Glomerular visceral epithelial cell (primary cell): ENCODE measurements at regions not wholly inside any gene's neighbourhood (a gene's known extent, or its start where the extent isn't known, plus 50 kb on each side); places are given as distances from the start of the nearest gene placed in this dataset.
"Not testable (repeated sequence)": the region's sequence is repeated elsewhere in the genome, so short reads cannot be mapped to it uniquely, and the experiment has no call there.

ENCODE experiments used
- DNase-seq: peaks from one replicate; pipeline ENCODE4 v3.0.0-alpha.2; 2016; ENCODE audit errors: extremely low spot score

DNA sequence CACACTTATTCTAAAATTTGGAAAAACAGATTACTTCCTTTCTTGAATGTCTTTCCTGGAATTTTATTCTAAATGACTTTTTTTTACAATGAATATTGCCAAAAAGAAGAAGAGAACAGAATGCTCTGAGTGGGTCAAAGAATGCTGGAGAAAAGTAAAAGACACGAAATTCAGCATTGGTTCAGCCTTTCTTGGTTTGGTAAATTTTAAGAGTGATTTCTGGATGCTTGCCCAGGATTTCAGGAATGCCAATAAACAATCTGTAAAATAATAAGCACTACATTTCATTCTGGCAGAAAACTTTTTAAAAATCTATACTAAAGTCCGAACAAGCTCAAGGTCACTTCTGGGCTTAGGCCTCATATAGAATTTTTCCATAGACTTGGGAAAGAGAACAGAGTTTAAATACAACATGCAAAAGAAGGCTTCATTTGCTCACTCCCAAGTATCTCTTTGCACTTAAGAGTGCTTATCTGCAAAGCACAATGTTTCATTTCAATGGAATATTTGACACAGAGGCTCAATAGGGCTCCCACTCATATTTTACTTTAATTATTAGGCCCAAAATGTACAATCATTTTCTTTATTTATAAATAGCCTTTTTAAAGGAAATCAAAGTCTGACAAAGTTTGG is 359.5 kb upstream of the ANKRD30A start:
- DNase-seq: no peak

DNA sequence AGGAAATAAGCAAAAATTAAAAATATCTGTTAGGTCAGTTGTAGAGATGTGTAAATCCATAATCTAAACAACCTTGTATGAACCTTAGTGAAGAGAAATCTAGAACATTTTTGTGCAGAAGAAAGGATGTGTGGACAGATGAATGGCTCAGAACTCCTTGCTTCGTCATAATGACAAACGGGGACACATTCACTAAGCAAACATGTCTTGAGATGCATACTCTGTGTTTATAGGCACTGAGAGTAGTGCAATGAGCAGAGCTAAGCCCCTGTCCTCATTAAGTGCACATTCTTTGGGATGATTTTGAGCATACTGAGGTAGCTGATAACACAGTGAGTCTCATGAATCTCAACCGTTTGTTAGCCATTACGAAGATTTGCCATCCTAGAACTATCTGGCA is 360.6 kb upstream of the ANKRD30A start:
- DNase-seq: no peak

DNA sequence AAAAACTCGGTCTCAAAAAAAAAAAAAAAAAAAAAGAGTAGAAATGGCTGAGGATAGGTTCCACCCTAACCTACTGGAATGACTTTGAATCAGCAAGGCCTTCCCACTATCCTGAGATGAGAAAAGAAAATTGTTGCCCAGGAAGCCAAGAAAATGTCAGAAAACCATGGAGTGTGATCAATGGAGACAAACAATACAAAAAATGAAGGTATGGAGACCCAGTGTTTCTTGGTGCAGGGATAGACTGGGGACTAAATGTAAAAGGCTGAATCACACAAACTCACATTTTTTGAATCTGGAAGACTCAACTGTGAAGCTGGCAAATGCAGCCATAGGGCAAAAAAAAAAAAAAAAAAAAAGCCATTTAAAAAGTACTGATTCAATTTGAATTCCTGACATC is 364.3 kb upstream of the ANKRD30A start:
- no peak for DNase-seq

DNA sequence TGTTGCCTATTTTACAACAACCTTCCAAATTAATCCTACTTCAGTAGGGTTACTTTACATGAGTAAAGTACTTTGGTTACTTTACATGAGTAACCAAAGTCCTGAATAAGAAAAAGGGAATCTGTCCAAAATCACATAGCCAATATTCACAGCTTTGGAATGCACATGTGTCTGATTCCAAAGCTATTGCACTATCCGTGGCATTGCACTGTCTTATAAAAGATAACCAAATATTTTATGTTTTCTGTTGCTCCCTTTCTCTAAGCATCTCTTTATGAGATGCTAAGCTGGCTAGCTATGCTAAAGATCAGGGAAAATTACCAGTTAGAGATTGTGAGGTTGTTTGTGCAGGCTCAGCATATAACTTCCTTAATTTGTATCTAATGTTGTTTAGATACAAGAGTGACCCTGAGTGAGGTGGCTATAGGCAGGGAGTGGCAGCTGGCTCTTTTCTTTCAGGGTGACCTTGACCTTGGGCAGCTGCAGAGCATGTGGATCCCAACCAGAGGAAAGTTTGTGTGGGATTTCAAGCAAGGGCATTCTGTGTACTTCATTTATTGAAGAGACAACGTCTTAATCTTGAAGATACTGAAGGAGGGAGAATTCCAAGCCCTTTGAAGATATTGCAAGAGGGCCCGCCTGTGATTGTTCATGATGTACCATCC is 366.1 kb upstream of the ANKRD30A start:
- no peak for DNase-seq

DNA sequence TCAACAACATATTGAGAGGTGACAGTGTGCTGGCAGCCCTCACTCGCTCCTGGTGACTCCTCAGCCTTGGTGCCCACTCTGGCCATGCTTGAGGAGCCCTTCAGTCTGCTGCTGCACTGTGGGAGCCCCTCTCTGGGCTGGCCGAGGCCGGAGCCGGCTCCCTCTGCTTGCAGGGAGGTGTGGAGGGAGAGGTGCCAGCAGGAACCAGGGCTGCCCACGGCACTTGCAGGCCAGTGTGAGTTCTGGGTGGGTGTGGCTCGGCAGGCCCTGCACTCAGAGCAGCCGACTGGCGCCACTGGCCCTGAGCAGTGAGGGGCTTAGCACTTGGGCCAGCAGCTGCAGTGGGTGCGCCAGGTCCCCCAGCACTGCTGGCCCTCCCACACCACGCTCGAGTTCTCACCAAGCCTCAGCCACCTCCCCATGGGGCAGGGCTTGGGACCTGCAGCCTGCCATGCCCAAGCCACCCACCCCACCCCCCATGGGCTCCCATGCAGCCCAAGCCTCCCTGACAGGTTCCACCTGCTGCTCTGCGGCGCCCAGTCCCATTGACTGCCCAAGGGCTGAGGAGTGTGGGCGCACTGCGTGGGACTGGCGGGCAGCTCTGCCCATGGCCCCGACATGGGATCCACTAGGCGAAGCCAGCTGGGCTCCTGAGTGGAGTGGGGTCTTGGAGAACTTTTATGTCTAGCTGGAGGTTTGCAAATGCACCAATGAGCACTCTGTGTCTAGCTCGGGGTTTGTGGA is 377.1 kb upstream of the ANKRD30A start:
- no peak for DNase-seq

DNA sequence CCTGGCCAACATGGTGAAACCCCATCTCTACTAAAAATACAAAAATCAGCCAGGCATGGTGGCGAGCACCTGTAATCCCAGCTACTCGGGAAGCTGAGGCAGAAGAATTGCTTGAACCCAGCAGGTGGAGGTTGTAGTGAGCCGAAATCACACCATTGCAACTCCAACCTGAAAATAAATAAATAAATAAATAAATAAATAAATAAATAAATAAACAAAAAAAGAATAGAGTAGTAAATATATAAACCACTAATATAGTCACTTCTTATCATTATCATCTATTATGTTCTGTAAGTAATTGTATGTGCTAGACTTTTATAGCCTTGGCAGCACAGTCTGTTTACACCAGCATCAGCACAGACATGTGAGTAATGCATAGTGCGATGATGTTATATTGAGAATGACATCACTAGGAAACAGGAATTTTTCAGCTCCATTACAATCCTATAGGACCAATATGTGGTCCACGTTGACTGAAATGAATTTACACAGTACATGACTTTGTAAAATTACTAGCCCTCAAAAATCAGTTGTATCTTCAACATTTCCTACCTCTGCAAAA is 385.4 kb upstream of the ANKRD30A start:
- no peak for DNase-seq

DNA sequence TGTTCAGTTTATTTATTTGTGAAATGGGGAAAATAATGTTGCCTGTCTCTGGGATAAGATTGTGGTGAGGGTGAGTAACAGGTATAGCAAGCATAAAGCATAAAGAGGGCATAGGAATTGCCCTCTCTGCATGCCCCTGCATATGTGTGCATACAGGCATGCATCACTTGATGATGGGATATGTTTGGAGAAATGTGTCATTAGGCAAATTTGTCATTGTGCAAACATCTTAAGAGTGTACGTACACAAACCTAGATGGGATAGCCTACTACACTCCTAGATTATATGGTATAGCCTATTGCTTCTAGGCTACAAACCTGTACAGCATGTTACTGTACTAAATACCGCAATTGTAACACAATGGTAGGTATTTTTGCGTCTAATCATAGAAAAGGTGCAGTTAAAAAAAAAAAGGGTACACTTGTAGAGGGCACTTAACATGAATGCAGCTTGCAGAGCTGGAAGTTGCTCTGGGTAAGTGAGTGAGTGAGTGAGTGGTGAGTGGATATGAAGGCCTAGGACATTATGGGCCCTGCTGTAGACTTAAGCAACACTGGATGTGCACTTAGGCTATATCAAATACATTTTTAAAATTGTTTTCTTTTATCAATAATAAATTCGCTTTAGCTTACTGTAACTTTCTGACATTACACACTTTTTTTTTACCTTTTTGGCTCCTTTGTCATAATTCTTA is 386.5 kb upstream of the ANKRD30A start:
- DNase-seq: no peak

DNA sequence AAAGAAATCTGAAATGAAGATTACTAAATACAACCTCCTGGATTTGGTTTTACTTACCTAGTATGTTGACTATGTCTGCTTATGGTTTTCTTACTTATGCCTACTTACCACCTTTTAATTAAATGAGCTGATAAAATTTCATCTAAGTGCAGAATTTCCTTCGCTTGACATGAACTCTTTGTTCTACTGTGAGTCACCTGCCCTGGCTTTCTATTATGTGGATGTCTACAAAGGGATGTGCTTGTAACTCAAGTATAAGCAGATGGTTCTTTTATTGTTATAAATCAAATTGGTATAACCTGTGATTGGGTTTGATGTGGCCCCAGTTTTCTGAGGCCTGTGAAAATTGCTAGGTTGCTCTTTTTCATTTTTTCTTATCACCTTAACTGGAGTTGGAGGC is 389.1 kb upstream of the ANKRD30A start:
- no peak for DNase-seq

DNA sequence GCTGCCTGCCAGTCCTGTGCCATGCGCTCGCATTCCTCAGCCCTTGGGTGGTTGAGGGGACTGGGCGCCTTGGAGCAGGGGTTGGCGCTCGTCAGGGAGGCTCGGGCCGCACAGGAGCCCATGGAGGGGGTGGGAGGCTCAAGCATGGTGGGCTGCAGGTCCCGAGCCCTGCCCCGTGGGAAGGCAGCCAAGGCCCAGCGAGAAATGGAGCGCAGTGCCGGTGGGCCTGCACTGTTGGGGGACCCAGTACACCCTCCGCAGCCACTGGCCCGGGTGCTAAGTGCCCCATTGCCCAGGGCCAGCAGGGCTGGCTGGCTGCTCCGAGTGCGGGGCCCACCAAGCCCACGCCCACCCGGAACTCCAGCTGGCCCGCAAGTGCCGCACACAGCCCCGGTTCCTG is 390.8 kb upstream of the ANKRD30A start:
- DNase-seq: not testable (repeated sequence)

DNA sequence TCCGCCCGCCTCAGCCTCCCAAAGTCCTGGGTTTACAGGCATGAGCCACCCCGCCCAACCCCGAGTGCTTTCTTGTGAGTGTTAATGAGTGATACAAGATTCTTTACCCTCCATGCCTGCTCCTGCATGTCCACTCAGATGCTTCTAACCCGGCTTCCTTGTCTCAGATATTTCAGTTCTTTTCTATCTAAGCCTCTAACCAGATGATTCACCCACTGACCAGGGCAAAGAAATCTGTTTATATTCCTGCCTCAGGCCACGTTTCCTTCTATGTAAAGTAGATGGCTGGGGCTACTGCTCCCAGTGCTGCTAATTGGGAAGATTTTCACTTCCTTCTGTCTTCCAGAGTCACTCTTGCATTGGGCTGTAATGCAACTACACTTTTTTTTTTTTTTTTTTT is 395.1 kb upstream of the ANKRD30A start:
- DNase-seq: no peak

DNA sequence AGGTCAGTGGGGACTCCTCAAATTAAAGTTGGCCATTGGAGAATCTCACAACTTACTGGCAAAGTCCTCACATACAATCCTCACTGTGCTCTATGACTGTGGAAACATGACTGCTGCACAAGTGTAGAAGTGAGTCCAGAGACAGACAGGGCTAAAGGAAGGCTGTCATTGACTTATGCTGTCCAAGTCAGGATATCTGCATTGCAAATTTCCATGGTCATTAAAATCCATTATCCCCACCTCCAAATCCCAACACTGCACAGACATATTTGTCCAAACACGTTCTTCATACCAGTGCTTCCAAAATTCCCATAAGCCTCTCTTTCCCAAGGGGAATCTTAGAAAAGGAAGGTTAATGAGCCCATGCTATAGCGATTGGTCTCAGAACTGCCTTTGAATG is 396.8 kb upstream of the ANKRD30A start:
- DNase-seq: no peak

DNA sequence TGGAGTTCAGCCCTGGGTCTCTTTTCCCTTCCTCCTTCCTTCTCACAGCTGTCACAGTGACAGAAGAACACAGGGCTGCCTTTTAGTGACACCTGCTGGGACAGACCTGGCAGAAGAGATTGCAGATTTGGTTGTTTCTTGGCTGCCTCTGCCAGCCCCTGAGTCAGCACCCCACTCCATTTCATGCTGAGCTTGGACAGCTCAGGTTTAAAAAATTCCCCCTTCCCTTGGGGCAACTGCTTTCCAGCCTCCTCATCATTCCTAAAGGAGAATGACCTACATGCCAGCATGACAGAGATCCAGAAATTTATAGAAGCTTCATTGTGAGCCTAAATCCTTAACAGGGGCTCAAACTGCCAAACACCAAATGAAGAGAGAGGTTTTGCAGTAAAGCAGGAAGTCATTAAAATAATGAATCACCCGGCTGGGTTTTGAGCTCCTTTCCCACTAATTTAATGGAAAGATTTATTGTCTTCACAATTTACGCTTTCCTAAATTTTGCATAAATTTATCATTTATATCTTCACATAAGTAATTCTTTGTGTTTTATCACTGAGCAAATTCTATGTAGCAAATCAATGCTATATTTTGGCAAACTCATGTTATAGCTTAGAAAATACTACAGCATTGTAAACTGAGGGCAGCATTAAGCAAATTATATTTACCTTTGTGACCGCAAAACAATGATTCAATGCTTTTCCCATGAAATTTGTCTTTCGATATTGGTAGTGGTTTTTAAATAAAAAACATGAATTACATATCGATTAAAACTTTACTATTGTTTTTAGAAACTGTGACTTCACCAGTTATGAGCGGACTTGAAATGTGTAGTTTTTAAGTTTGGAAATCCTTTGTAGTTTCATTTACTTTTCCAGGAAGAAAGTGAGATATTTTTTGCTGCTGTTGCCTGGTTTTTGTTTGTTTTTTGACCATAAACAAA is 399.5 kb upstream of the ANKRD30A start:
- DNase-seq: peak; percentile 46

DNA sequence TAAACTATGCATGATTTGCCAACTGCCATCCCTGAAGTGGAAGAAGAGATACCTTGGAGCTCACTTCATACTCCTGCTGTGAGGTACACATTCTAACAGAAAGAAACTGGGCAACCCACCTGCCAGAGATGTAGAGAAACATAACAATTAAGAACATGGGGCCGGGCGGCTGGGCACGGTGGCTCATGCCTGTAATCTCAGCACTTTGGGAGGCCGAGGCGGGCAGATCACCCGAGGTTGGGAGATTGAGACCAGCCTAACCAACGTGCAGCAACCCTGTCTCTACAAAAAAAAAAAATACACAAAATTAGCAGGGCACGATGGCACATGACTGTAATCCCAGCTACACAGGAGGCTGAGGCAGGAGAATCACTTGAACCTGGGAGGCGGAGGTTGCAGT is 402.6 kb upstream of the ANKRD30A start:
- no peak for DNase-seq

DNA sequence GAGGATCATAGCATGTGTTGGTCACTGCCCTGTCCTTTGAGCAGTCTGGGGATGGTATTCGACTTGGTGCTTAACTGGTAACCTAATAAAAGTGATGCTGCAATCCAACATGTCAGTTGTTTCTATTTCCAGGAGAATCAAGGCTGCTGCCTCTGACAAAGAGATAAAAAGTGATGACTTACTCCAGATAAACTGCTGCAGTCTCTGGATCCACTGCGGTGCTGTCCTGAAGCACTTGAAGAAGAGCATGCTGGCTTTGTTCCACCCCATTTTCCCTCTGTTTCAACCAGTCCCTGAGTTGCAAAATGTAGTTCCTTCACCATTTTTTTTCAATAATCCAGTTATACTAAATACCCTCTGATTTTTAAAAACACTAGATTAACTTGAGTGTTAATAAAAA is 403.5 kb upstream of the ANKRD30A start:
- DNase-seq: no peak

DNA sequence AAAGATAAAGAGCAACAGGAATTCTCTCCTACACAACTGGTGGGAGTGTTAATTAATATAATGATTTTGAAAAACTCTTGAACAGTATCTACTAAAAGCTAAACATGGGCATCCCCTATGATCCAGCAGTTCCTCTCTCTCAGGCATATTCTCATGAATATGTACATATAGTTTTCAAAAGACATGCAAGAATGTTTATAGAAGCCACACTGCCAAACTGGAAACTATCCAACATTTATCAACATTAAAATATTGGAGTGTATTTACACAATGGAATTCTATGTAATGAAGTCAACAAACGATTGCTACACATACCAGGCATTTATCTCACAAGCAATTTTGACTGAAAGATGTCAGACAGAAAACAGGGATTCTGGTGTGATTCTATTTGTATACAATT is 404.5 kb upstream of the ANKRD30A start:
- no peak for DNase-seq

DNA sequence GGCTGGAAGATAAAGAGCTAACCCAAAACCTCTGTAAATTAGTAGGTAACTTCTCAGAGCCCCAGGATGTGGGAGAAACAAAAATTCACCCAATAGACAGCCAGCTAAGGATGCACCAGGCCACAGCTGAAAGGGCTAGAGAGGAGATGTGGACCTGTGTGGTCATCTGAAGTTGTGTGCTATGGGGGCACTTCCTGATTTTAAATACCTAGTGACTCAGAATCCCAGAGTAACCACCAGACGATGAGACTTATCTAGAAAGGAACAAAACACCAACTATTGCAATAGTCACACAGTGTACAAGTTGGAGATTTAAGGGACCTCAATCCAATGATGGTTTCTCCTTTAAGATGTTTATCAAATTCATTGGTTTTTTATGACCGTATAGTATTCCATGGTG is 408.3 kb upstream of the ANKRD30A start:
- DNase-seq: no peak

DNA sequence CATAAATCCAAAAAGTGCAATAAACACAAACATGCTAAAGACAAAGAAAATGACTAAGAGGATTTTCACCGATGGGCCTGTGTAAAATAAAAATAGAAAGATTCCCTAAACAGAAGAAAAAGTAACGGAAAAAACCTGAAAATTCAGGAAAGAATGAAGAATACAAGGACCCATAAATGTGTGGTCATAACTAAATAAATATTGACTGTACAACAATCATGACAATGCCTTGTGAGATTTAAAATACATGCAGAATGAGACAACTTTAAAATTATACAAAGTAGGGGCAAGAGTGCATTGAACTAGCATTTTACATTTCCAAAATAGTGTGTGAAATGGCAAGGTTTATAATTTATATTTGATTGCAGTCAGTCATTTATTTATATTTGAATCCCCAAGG is 409.1 kb upstream of the ANKRD30A start:
- no peak for DNase-seq

DNA sequence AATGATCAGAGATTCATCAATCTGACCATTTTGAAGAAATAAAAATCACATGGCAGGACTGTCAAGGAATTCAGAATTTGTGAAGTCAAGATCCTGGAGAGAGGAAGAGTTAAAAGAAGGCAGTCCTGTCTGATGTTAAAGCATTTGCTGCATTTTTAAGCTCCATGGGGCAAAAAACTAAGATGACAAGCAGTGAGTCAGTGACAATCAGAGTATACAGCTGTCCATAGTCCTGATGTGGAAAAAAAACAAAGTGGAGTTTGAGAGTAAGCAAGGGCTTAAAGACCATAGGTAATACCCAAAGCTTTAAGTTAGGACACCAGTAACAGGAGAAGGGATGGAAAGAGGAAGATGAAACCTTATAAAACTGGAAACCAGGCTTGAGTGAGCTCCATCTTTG is 412.7 kb upstream of the ANKRD30A start:
- DNase-seq: no peak

DNA sequence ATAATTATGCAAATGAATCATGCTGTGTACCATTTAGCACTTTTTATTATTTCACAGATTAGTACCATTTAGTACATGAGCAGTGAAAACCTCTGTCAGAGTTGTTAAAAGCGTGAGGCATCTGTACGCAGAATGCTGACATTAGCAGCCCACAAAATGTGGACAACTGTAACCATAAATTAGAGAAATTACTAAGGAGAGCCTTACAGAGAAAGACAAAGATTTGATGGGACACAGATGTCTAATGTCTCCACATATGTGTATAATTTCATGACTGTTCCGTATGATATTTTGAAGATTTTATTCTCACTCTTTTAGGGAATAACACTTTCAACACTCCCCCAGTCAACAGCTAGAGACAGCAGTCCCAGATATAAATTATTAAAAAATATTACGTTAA is 414.0 kb upstream of the ANKRD30A start:
- no peak for DNase-seq

DNA sequence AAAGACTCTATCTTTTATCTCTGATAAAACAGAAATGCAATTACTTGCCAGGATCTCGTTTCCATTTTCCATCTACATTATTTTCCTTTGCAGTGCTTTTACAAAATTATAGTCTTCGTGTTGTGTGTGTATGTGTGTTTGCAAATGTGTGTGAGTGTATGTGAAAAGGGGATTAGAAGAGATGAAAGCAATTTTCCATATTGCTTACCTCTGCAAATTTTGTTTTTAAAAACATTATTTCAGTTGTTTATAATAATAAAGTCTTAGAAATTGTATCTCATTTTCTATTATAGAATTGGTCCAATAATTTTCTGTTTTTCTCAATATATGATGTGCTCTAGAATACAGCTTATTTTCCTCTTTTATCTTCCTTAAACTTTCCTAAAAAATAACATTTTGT is 421.3 kb upstream of the ANKRD30A start:
- DNase-seq: no peak

DNA sequence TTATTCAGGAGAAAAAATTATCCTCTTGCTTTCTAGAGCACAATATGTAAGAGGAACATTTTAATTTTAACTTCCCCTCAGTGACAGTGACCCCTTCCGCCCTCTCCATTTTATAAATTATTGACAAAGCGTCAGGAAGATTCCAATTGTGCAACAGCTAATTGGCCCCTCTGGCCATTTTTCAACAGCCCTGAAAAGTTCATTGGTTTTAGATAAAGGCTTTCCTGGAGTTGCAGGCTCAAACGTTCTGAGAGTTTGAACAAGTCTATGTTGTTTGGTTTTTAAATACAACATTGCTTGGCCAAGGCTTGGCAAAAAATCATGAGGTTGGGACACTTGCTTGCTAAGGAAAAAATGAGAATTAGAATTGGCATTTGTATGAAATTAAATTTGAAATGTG is 422.2 kb upstream of the ANKRD30A start:
- DNase-seq: no peak
